DMS 273 (cell line): ENCODE measurements at regions not wholly inside any gene's neighbourhood (a gene's known extent, or its start where the extent isn't known, plus 50 kb on each side); places are given as distances from the start of the nearest gene placed in this dataset.

Experiments
- DNase-seq: peaks from one replicate; lab custom pipeline; 2025; ENCODE audit not compliant: unreplicated experiment; lab: John Stamatoyannopoulos, UW

- DNase-seq, result no peak
Observed at GRCh38 chr21:20667931-20668330, 330.3 kb upstream of the NCAM2 start.

- DNase-seq, result no peak
Observed at GRCh38 chr21:20685475-20685874, 312.7 kb upstream of the NCAM2 start.

- no peak for DNase-seq
Observed at GRCh38 chr21:20698585-20698984, 299.6 kb upstream of the NCAM2 start.

GRCh38 chr21:20701235-20701634, 297.0 kb upstream of the NCAM2 start:
- no peak for DNase-seq

- DNase-seq, result no peak
Observed at GRCh38 chr21:20703112-20703767, 295.0 kb upstream of the NCAM2 start.

- DNase-seq, result no peak
Observed at GRCh38 chr21:20720623-20721022, 277.6 kb upstream of the NCAM2 start.

- no peak for DNase-seq
Observed at GRCh38 chr21:20721151-20721550, 277.1 kb upstream of the NCAM2 start.

GRCh38 chr21:20728691-20729090, 269.5 kb upstream of the NCAM2 start:
- DNase-seq, result no peak

- no peak for DNase-seq
Observed at GRCh38 chr21:20729376-20729775, 268.8 kb upstream of the NCAM2 start.

GRCh38 chr21:20730441-20730840, 267.8 kb upstream of the NCAM2 start:
- DNase-seq, result no peak

- DNase-seq, result no peak
Observed at GRCh38 chr21:20735257-20735656, 263.0 kb upstream of the NCAM2 start.

GRCh38 chr21:20737227-20737913, 260.8 kb upstream of the NCAM2 start:
- no peak for DNase-seq

GRCh38 chr21:20739421-20739820, 258.8 kb upstream of the NCAM2 start:
- peak; percentile 31 for DNase-seq

GRCh38 chr21:20741445-20741844, 256.8 kb upstream of the NCAM2 start:
- DNase-seq, result no peak

GRCh38 chr21:20760221-20760620, 238.0 kb upstream of the NCAM2 start:
- peak; percentile 6 for DNase-seq

- no peak for DNase-seq
Observed at GRCh38 chr21:20774737-20775136, 223.5 kb upstream of the NCAM2 start.

GRCh38 chr21:20779321-20779720, 218.9 kb upstream of the NCAM2 start:
- DNase-seq, result no peak

GRCh38 chr21:20783611-20784010, 214.6 kb upstream of the NCAM2 start:
- no peak for DNase-seq

GRCh38 chr21:20789729-20790500, 208.3 kb upstream of the NCAM2 start:
- no peak for DNase-seq

- DNase-seq, result no peak
Observed at GRCh38 chr21:20800106-20800505, 198.1 kb upstream of the NCAM2 start.

GRCh38 chr21:20802201-20802600, 196.0 kb upstream of the NCAM2 start:
- DNase-seq, result no peak

GRCh38 chr21:20802631-20803260, 195.5 kb upstream of the NCAM2 start:
- peak; percentile 16 for DNase-seq
